ENCODE measurements at regions not wholly inside any gene's neighbourhood (a gene's known extent, or its start where the extent isn't known, plus 50 kb on each side); places are given as distances from the start of the nearest gene placed in this dataset.

DNA sequence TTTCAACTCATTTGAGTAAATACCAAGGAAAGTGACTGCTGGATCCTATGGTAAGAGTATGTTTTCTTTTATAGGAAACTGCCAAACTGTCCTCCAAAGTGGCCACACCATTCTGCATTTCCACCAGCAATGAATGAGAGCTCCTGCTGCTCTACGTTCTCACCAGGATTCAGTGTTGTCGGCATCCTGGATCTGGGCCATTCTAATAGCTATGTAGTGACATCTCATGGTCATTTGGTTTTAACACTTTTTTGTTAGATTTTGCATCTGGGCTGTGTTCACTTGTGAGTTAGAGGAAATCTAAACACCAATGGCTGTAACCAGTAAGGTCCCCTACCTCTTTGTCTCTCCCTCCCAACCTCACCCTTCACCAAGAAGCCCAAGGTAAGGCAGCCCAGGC lies 115.9 kb downstream of the ATPSCKMT start:
- Mint-ChIP-seq H3K36me3 (ENCODE audit: low read depth, unreplicated experiment) (no peaks in the 10 kb centered on the region), H3K27ac (ENCODE audit: unreplicated experiment) (no peak overlapping the region), H3K4me1 (ENCODE audit: unreplicated experiment) (no peaks in the 10 kb centered on the region), H3K9me3 (ENCODE audit: unreplicated experiment) (no peaks in the 10 kb centered on the region), H3K4me3 (ENCODE audit: unreplicated experiment) (no peak overlapping the region), H3K27me3 (ENCODE audit: unreplicated experiment) (no peaks in the 10 kb centered on the region)
- TF ChIP-seq, protein P1, sequence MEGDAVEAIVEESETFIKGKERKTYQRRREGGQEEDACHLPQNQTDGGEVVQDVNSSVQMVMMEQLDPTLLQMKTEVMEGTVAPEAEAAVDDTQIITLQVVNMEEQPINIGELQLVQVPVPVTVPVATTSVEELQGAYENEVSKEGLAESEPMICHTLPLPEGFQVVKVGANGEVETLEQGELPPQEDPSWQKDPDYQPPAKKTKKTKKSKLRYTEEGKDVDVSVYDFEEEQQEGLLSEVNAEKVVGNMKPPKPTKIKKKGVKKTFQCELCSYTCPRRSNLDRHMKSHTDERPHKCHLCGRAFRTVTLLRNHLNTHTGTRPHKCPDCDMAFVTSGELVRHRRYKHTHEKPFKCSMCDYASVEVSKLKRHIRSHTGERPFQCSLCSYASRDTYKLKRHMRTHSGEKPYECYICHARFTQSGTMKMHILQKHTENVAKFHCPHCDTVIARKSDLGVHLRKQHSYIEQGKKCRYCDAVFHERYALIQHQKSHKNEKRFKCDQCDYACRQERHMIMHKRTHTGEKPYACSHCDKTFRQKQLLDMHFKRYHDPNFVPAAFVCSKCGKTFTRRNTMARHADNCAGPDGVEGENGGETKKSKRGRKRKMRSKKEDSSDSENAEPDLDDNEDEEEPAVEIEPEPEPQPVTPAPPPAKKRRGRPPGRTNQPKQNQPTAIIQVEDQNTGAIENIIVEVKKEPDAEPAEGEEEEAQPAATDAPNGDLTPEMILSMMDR (IDR thresholded peaks at IDR 0.05; ENCODE audit: unreplicated experiment), result no peak
- no peak for DNase-seq (ENCODE audit: low spot score)

- no peak overlapping the region for H3K27ac Mint-ChIP-seq (ENCODE audit: unreplicated experiment)
- no peaks in the 10 kb centered on the region for H3K36me3 Mint-ChIP-seq (ENCODE audit: low read depth, unreplicated experiment)
- no peak for DNase-seq (ENCODE audit: low spot score)
- TF ChIP-seq, protein P1 (IDR thresholded peaks at IDR 0.05; ENCODE audit: unreplicated experiment), result no peak
- no peaks in the 10 kb centered on the region for H3K9me3 Mint-ChIP-seq (ENCODE audit: unreplicated experiment)
- no peaks in the 10 kb centered on the region for H3K4me1 Mint-ChIP-seq (ENCODE audit: unreplicated experiment)
- H3K4me3 Mint-ChIP-seq (ENCODE audit: unreplicated experiment), result no peak overlapping the region
- H3K27me3 Mint-ChIP-seq (ENCODE audit: unreplicated experiment), result peaks cover 6% of the 10 kb centered on the region
Measured at GRCh38 chr5:10130881-10131280, 118.8 kb downstream of the ATPSCKMT start.

DNA sequence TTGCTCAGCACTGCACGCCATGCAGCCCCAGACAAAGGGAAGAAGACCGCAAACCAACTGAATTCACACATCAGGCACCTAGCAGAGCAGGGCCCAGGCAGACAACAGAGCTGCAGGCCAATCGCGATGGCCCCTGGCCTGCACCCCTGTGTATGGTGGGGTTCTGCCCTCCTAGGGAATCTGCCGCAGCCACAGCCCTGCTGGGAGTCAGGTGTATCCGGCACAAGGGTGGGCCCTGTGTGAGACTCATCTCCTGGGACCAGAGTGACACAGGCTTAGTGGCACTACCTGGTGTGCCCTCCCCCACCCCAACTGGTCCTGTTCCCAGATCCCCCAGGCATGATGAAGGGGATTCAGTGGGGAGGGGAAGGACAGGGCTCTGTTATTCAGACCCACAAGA lies 122.8 kb downstream of the ATPSCKMT start:
- Mint-ChIP-seq H3K4me1 (ENCODE audit: unreplicated experiment) (no peaks in the 10 kb centered on the region), H3K4me3 (ENCODE audit: unreplicated experiment) (no peak overlapping the region), H3K27me3 (ENCODE audit: unreplicated experiment) (peaks cover 6% of the 10 kb centered on the region), H3K9me3 (ENCODE audit: unreplicated experiment) (no peaks in the 10 kb centered on the region), H3K36me3 (ENCODE audit: low read depth, unreplicated experiment) (no peaks in the 10 kb centered on the region), H3K27ac (ENCODE audit: unreplicated experiment) (no peak overlapping the region)
- DNase-seq (ENCODE audit: low spot score), result no peak
- TF ChIP-seq, protein P1 (IDR thresholded peaks at IDR 0.05; ENCODE audit: unreplicated experiment), result no peak

DNA sequence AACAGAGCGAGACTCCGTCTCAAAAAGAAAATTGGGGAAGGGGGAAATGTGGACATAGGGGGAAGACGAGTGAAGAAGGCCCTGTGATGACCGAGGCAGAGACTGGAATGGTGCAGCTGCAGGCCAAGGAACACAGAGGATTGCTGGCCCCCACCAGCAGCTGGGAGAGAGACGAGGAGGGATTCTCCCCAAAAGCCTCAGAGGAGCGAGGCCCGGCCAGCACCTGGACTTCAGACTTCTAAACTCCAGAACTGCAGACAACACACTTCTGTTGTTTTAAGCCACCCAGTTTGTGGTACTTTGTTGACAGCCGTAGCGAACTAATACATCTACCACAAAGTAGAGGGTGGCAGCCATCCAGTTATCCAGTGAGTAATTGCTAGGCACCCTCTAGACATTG lies 124.6 kb downstream of the ATPSCKMT start:
- no peak overlapping the region for H3K27ac Mint-ChIP-seq (ENCODE audit: unreplicated experiment)
- TF ChIP-seq, protein P1 (IDR thresholded peaks at IDR 0.05; ENCODE audit: unreplicated experiment), result no peak
- H3K4me3 Mint-ChIP-seq (ENCODE audit: unreplicated experiment), result no peak overlapping the region
- DNase-seq (ENCODE audit: low spot score), result no peak
- no peaks in the 10 kb centered on the region for H3K9me3 Mint-ChIP-seq (ENCODE audit: unreplicated experiment)
- no peaks in the 10 kb centered on the region for H3K36me3 Mint-ChIP-seq (ENCODE audit: low read depth, unreplicated experiment)
- no peaks in the 10 kb centered on the region for H3K4me1 Mint-ChIP-seq (ENCODE audit: unreplicated experiment)
- H3K27me3 Mint-ChIP-seq (ENCODE audit: unreplicated experiment), result peaks cover 6% of the 10 kb centered on the region

GRCh38 chr5:10124287-10124686 lies 125.4 kb downstream of the ATPSCKMT start:
- Mint-ChIP-seq H3K36me3 (ENCODE audit: low read depth, unreplicated experiment) (no peaks in the 10 kb centered on the region), H3K27ac (ENCODE audit: unreplicated experiment) (no peak overlapping the region), H3K4me3 (ENCODE audit: unreplicated experiment) (no peak overlapping the region), H3K4me1 (ENCODE audit: unreplicated experiment) (no peaks in the 10 kb centered on the region), H3K9me3 (ENCODE audit: unreplicated experiment) (no peaks in the 10 kb centered on the region), H3K27me3 (ENCODE audit: unreplicated experiment) (peaks cover 6% of the 10 kb centered on the region)
- no peak for DNase-seq (ENCODE audit: low spot score)
- TF ChIP-seq, protein P1 (IDR thresholded peaks at IDR 0.05; ENCODE audit: unreplicated experiment), result no peak
